NB4 (cell line): ENCODE measurements at regions not wholly inside any gene's neighbourhood (a gene's known extent, or its start where the extent isn't known, plus 50 kb on each side); places are given as distances from the start of the nearest gene placed in this dataset.
"Not testable (repeated sequence)": the region's sequence is repeated elsewhere in the genome, so short reads cannot be mapped to it uniquely, and the experiment has no call there.

Source experiments
- DNase-seq: peaks from one replicate; pipeline ENCODE4 v3.0.0; 2010; ENCODE audit warnings: low read depth
- H3K4me3 ChIP-seq: one replicate; pipeline ENCODE4 v1.5.1; 2011; ENCODE audit warnings: mild to moderate bottlenecking, low read depth, low read length, moderate library complexity
- CTCF ChIP-seq: IDR thresholded peaks from one replicate; pipeline ENCODE4 v1.5.1; 2012; ENCODE audit warnings: low read depth, low read length
- MAX ChIP-seq: IDR thresholded peaks from 2 replicates; pipeline ENCODE4 v1.6.1; 2011; ENCODE audit warnings: low read depth, low read length
- MYC ChIP-seq: IDR thresholded peaks from 2 replicates; pipeline ENCODE4 v1.6.1; 2011; ENCODE audit warnings: low read depth, low read length
- POLR2A ChIP-seq: IDR thresholded peaks from 2 replicates; pipeline ENCODE4 v1.6.1; 2011; ENCODE audit warnings: mild to moderate bottlenecking; ENCODE audit not compliant: insufficient read length; ENCODE audit errors: extremely low read depth

GRCh38 chr3:163707659-163708058 is 1370.6 kb downstream of the SI start:
- TF ChIP-seq POLR2A (no peak), MYC (no peak), MAX (no peak)
- no peak overlapping the region for H3K4me3 ChIP-seq
- DNase-seq: no peak

- H3K4me3 ChIP-seq, DNase-seq: not testable (repeated sequence)
These were observed 1380.1 kb downstream of the SI start for GRCh38 chr3:163698221-163698620.

GRCh38 chr3:163692494-163692893 is 1385.8 kb downstream of the SI start:
- DNase-seq: no peak
- no peak overlapping the region for H3K4me3 ChIP-seq
- TF ChIP-seq CTCF (no peak), MYC (no peak), MAX (no peak), POLR2A (no peak)

- H3K4me3 ChIP-seq: no peak overlapping the region
- TF ChIP-seq POLR2A: no peak
- TF ChIP-seq MAX: no peak
- DNase-seq: no peak
These were observed 1393.6 kb downstream of the SI start for GRCh38 chr3:163684651-163685050.

- no peak overlapping the region for H3K4me3 ChIP-seq
- no peak for DNase-seq
- TF ChIP-seq POLR2A (no peak), MAX (no peak), MYC (no peak), CTCF (no peak)
These were observed 1405.3 kb downstream of the SI start for GRCh38 chr3:163672954-163673353.

GRCh38 chr3:163671201-163671600 is 1407.1 kb downstream of the SI start:
- TF ChIP-seq MAX: no peak
- no peak for TF ChIP-seq CTCF
- TF ChIP-seq MYC: no peak
- no peak for TF ChIP-seq POLR2A
- no peak overlapping the region for H3K4me3 ChIP-seq
- DNase-seq: no peak

GRCh38 chr3:163664466-163664865 is 1413.8 kb downstream of the SI start:
- no peak for TF ChIP-seq MYC
- TF ChIP-seq CTCF: no peak
- TF ChIP-seq POLR2A: no peak
- TF ChIP-seq MAX: no peak
- DNase-seq: no peak

More at GRCh38 chr3:163664466-163664865, 1413.8 kb downstream of the SI start:
- no peak overlapping the region for H3K4me3 ChIP-seq
